MG63 (cell line): ENCODE measurements at regions not wholly inside any gene's neighbourhood (a gene's known extent, or its start where the extent isn't known, plus 50 kb on each side); places are given as distances from the start of the nearest gene placed in this dataset.
A peak's percentile ranks its signal among the peaks of the same experiment; 100 is the strongest.
"Not testable (repeated sequence)": the region's sequence is repeated elsewhere in the genome, so short reads cannot be mapped to it uniquely, and the experiment has no call there.

ENCODE experiments used
- DNase-seq: peaks from one replicate; pipeline ENCODE4 v3.0.0-alpha.2; 2020
- H3K27me3 ChIP-seq: fragments of 250-450 bp; sonication (Bioruptor Pico); 2 replicates; pipeline ENCODE4 v1.5.1; 2020; ENCODE audit warnings: mild to moderate bottlenecking, moderate library complexity
- H3K36me3 ChIP-seq: fragments of 250-450 bp; sonication (Bioruptor Pico); 2 replicates; pipeline ENCODE4 v1.5.1; 2020; ENCODE audit warnings: mild to moderate bottlenecking, moderate library complexity
- H3K4me3 ChIP-seq: fragments of 250-450 bp; sonication (Bioruptor Pico); 2 replicates; pipeline ENCODE4 v1.5.1; 2020; ENCODE audit warnings: mild to moderate bottlenecking, moderate library complexity
- H3K9me3 ChIP-seq: fragments of 250-450 bp; sonication (Bioruptor Pico); 2 replicates; pipeline ENCODE4 v1.5.1; 2020; ENCODE audit warnings: mild to moderate bottlenecking, moderate library complexity

DNA sequence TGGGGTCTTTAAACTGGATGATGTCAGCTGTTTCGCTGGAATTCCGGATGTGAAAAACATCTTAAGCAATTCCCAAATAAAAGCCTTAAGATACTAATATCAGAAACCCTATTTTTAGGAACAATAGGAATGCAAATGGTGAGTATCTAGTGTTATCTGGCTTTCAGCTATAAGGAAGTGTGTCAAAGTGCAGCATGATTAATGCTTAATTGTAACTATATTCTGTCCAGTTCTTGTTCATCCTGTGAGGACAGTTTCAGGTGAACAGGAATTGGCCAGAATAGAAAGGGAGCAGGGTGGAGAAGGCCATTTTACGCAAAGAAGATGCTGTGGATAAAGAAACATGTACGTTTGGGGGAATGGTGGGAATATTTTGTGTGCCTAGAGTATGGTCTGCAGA is 108.2 kb downstream of the RASSF10 start:
- Histone ChIP-seq H3K4me3 (no peak overlapping the region), H3K27me3 (no peaks in the 10 kb centered on the region), H3K36me3 (no peaks in the 10 kb centered on the region), H3K9me3 (0 out of 2 replicates have a peak, but pooled peaks cover 2% of the 10 kb centered on the region)
- no peak for DNase-seq

DNA sequence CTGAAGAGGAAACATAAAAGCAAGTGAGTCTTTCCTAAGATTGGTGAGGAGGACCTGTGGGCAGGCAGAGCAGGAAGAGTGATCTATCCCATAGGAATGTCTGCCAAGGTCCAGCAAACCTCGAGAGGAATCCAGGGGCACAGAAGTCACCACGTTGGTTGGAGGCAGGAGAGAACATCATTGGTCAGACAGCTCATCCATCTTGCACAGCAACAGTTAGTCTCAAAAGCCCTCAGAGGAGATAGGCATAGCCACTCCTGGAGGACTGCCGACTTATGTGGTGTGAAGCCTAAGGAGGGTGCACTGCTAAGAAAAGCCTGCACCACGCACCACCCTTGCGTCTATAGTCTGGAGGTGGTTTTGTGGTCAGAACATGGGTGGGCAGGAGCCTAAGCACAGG is 109.1 kb downstream of the RASSF10 start:
- DNase-seq: peak; percentile 87
- H3K36me3 ChIP-seq: no peaks in the 10 kb centered on the region
- H3K4me3 ChIP-seq: no peak overlapping the region
- H3K9me3 ChIP-seq: peaks cover 6% of the 10 kb centered on the region; the same call in 1 of the 2 replicates
- no peaks in the 10 kb centered on the region for H3K27me3 ChIP-seq

DNA sequence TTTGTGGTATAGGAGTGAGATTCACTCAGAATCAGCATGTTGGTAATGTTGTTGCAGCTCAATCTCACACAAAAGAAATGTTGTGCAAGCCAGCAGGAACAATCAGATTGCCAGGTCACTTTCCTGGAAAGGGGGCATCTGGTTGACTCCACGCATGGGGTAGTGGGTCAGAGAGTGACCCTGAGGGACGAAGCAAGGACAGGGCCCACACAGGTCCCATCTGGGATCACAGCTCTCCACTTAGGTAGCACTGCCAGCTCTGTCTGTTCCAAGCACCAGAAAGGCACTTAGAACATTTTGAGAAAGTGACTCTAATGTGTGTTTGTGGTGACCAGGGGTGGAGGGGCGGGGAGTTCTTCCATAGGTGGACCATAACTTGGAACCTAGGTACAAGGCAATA is 109.5 kb downstream of the RASSF10 start:
- DNase-seq: no peak
- Histone ChIP-seq H3K36me3 (no peaks in the 10 kb centered on the region), H3K27me3 (no peaks in the 10 kb centered on the region), H3K9me3 (peaks cover 6% of the 10 kb centered on the region; the same call in 1 of the 2 replicates), H3K4me3 (no peak overlapping the region)

- Histone ChIP-seq H3K4me3 (no peak overlapping the region), H3K36me3 (no peaks in the 10 kb centered on the region), H3K9me3 (peaks cover 10% of the 10 kb centered on the region), H3K27me3 (no peaks in the 10 kb centered on the region)
- DNase-seq: no peak
These were observed 110.2 kb downstream of the RASSF10 start for GRCh38 chr11:13119361-13119760.

DNA sequence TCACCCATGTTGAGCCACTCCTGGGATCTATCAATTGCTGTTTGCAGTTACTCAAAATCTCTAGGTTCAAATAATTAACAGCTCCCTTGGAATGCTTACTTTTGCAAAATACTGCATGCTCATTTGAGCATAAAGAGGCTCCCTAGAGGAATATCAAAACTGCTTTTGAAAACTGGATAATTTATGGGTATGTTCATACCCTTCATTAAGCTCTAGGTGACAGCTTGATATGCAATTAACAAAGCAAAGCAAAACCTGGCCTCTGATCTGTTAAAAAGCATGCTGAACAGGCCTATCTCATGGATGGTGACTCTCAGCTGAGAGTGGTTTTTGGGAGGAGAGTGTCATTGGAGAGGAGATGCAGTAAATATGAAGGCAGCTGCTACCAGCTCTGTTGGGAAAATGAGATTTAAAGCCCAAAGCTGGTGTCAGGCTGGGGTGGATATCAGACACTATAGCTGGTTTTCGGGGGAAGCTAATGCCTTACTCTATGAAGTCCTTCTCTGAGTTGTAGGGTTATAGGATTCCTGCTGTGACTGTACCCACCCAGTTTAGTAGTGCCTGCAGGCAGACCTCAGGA is 110.9 kb downstream of the RASSF10 start:
- Histone ChIP-seq H3K4me3 (no peak overlapping the region), H3K9me3 (peaks cover 10% of the 10 kb centered on the region), H3K36me3 (no peaks in the 10 kb centered on the region), H3K27me3 (no peaks in the 10 kb centered on the region)
- no peak for DNase-seq

GRCh38 chr11:13120691-13121090 is 111.6 kb downstream of the RASSF10 start:
- Histone ChIP-seq H3K27me3 (no peaks in the 10 kb centered on the region), H3K4me3 (no peak overlapping the region), H3K9me3 (peaks cover 10% of the 10 kb centered on the region), H3K36me3 (no peaks in the 10 kb centered on the region)
- DNase-seq: no peak

DNA sequence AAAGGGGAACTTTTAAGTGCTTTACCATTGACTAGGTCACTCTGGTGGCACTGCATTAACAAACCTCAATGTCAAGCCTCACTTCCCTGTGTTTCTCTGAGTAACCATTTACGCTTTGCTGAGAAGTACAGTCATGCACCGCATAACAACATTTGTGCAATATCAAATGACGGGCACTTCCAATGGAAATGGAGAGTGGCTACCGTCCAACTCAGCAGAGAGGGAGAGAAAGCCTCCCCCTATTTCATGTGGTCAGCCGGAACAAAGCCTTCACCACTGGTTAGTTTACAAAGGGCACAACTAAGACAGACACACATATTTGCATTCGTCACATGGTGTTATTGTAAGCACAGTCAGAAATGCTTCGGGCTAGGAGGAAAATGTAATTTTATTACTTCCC is 117.3 kb downstream of the RASSF10 start:
- peaks cover 10% of the 10 kb centered on the region for H3K9me3 ChIP-seq
- H3K27me3 ChIP-seq: no peaks in the 10 kb centered on the region
- H3K4me3 ChIP-seq: peak overlapping the region; percentile 9
- peak; percentile 82 for DNase-seq
- no peaks in the 10 kb centered on the region for H3K36me3 ChIP-seq

DNA sequence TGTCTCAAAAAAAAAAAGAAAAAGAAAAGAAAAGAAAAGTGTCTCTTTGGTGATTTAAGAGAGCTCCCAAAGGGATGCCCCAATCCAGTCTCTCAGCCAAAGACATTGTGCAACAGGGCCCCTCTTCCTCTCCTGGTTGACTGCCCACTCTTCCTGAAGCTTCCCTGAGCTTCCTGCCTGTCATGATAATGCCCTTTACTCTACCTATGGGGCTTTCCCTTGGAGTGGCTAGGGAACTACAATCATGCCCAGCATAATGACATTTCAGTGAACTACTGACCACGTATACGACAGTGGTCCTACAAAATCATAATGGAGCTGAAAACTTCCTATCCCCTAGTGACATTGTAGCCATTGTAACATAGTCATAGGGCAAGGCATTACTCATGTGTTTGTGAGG is 118.0 kb downstream of the RASSF10 start:
- Histone ChIP-seq H3K9me3 (peaks cover 8% of the 10 kb centered on the region), H3K27me3 (no peaks in the 10 kb centered on the region), H3K4me3 (no peak overlapping the region), H3K36me3 (no peaks in the 10 kb centered on the region)
- no peak for DNase-seq

DNA sequence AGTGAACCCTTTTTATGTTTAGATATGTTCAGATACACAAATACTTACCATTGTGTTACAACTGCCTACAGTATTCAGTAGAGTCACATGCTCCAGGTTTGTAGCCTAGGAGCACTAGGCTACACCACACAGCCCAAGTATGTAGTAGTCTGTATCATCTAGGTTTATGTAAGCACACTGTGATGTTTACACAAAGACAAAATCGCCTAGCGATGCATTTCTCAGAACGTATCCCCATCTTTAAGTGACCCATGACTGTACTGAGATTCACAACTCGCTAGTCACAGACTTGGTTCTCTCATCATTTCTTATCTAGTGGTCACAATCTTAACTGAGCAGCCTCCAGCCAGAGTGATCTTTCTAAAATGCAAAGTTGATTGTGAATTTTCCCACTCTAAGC is 119.2 kb downstream of the RASSF10 start:
- DNase-seq: no peak
- Histone ChIP-seq H3K27me3 (no peaks in the 10 kb centered on the region), H3K36me3 (no peaks in the 10 kb centered on the region), H3K9me3 (peaks cover 4% of the 10 kb centered on the region), H3K4me3 (no peak overlapping the region)

DNA sequence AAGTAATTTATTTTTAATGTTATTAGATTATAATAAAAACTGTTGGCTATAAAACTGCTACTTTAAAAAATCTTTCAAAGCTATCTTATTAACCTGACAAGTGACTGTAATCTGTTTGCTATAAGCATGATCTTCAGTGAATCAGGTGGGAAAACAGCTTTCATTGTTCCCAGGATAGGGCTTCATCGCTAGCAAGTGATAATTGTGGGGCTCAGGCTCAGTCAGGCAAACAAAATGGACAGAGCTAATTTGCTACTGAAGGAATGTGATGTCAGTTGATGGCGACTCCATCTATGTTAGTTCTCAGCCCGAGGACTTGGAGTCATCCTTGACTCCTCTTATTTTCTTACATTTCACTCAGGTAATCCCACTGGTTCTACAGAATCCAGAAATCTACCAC is 125.0 kb downstream of the RASSF10 start:
- H3K9me3 ChIP-seq: no peaks in the 10 kb centered on the region
- no peak for DNase-seq
- H3K4me3 ChIP-seq: no peak overlapping the region
- no peaks in the 10 kb centered on the region for H3K36me3 ChIP-seq
- no peaks in the 10 kb centered on the region for H3K27me3 ChIP-seq

GRCh38 chr11:13134886-13135285 is 125.8 kb downstream of the RASSF10 start:
- no peak overlapping the region for H3K4me3 ChIP-seq
- H3K27me3 ChIP-seq: no peaks in the 10 kb centered on the region

DNA sequence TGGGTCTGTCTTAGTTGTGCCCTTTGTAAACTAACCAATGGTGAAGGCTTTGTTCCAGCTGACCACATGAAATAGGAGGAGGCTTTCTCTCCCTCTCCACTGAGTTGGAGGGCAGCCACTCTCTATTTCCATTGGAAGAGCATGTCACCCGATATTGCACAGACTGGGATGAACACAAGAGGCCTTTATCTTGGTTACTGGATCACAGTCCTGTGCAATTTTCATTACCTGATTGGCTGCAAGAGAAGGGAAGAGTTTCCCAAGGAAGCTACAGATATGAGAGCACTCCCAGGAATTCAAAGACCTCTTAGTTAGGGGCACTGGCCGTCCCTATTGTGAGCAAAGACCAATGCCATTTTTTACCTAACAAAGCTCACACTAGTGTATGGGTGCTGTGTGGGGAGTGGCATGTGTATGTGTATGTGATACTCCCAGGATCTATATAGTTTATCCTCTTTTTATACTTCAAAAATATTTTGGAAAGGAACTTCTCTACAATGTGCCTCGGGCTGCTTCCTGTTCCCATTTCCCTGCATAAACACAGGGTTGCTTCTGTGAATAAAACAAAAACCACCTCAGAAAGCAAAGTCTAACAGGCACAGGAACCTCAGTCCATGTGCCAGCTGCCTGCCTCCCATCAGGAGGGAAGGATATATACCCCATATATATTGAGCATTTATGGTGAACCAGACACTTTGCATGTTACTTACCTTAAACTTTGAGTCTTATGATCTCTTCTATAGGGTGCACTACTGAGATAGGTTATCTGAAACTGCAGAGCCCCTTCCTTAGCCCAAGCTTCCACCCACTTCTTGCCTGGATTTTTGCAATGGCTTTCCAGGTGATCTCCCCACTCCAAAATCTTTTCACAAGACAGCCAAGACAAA is 126.5 kb downstream of the RASSF10 start:
- Histone ChIP-seq H3K27me3 (no peaks in the 10 kb centered on the region), H3K36me3 (no peaks in the 10 kb centered on the region), H3K4me3 (no peak overlapping the region), H3K9me3 (no peaks in the 10 kb centered on the region)
- no peak for DNase-seq

More at GRCh38 chr11:13134886-13135285, 125.8 kb downstream of the RASSF10 start:
- Histone ChIP-seq H3K36me3 (no peaks in the 10 kb centered on the region), H3K9me3 (no peaks in the 10 kb centered on the region)
- no peak for DNase-seq

- H3K27me3 ChIP-seq: no peaks in the 10 kb centered on the region
- no peak for DNase-seq
- H3K36me3 ChIP-seq: no peaks in the 10 kb centered on the region
- H3K4me3 ChIP-seq: no peak overlapping the region
- no peaks in the 10 kb centered on the region for H3K9me3 ChIP-seq
These were observed 127.1 kb downstream of the RASSF10 start for GRCh38 chr11:13136272-13136596.

DNA sequence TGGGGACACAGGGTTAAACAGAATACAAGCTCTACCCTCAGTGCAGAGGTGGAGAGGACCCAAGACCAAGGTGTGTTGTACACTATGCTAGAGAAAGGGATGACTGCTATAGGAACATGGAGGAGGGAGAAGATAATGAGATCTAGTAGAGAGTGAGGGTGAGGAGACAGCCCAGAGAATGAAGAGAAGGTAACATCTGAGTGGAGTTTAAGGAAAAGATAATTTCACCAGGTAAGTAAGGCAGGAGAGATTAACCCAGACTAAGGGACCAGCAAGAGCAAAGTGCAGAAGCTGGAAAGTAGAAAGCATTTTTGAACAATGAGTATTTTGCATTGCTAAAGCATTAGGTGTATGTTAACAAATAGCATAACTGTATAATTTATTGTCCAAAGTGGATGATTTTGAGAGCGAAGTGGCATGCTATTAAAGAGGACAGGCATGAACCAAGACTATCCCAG is 128.8 kb downstream of the RASSF10 start:
- no peaks in the 10 kb centered on the region for H3K9me3 ChIP-seq
- no peak for DNase-seq
- H3K36me3 ChIP-seq: no peaks in the 10 kb centered on the region
- H3K4me3 ChIP-seq: no peak overlapping the region
- H3K27me3 ChIP-seq: no peaks in the 10 kb centered on the region

GRCh38 chr11:13139085-13139484 is 130.0 kb downstream of the RASSF10 start:
- H3K36me3 ChIP-seq, H3K27me3 ChIP-seq, DNase-seq: not testable (repeated sequence)

DNA sequence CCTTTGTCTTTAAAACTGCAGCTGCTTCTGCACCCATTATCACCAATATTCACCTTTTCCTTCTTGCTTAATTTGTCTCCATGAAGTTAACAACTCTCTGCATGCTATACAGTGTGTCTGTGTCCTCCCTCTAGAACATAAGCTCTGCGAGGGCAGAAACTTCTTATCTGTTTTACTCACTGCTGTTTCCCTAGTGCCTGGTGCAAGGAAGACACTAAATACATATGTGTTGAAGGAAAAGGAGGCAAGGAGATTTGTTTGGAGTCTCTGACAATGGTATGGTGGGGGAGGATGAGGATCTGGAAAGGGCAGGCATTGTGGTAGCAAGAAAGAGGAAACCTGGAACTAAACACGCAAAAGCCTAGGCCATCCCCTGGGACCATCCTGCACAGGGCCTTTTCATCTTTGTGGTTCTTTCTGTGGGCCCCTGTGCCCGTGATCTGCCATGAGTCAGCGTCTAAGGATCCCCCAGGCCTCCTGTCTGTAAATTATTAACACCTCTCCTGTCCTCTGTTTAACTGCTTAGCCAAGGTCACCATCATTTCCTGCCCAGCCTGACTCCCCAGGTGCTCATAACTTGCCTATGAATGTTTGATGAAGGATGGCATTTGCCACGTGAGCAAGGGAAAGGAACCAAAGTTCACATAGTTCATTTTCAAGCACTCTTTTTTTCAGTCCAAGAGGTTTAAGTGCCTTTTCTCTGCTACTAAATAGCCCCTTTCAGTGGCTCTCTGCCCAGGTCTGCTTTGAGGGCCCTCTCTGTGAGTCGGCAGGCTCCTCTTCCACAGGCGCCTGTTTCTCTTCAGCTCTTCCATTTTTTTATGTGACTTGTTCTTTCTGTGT is 131.1 kb downstream of the RASSF10 start:
- no peak for DNase-seq

More at GRCh38 chr11:13139085-13139484, 130.0 kb downstream of the RASSF10 start:
- not testable (repeated sequence) for H3K9me3 ChIP-seq, H3K4me3 ChIP-seq

More for the DNA sequence above, 131.1 kb downstream of the RASSF10 start:
- H3K36me3 ChIP-seq: no peaks in the 10 kb centered on the region
- H3K9me3 ChIP-seq: no peaks in the 10 kb centered on the region
- H3K4me3 ChIP-seq: no peak overlapping the region
- no peaks in the 10 kb centered on the region for H3K27me3 ChIP-seq
